GM18907 (cell line): ENCODE measurements at regions not wholly inside any gene's neighbourhood (a gene's known extent, or its start where the extent isn't known, plus 50 kb on each side); places are given as distances from the start of the nearest gene placed in this dataset.
"Not testable (repeated sequence)": the region's sequence is repeated elsewhere in the genome, so short reads cannot be mapped to it uniquely, and the experiment has no call there.

Source experiments
- ATAC-seq: cut with Tn5 transposase; IDR thresholded peaks from one replicate; pipeline ENCODE4 v1.9.1; 2021; ENCODE audit warnings: mild to moderate bottlenecking, moderate library complexity; ENCODE audit not compliant: unreplicated experiment

GRCh38 chr5:124554746-124555578, 191.5 kb downstream of the ZNF608 start:
- ATAC-seq = no peak

- ATAC-seq = no peak
Observed at GRCh38 chr5:124553911-124554310, 192.5 kb downstream of the ZNF608 start.

- ATAC-seq = no peak
Observed at GRCh38 chr5:124552526-124552925, 193.9 kb downstream of the ZNF608 start.

GRCh38 chr5:124551939-124552279, 194.5 kb downstream of the ZNF608 start:
- no peak for ATAC-seq

GRCh38 chr5:124550731-124551130, 195.7 kb downstream of the ZNF608 start:
- ATAC-seq = no peak

GRCh38 chr5:124549891-124550436, 196.5 kb downstream of the ZNF608 start:
- no peak for ATAC-seq

- ATAC-seq = no peak
Observed at GRCh38 chr5:124546643-124547042, 199.8 kb downstream of the ZNF608 start.

- peak; percentile 96 for ATAC-seq
Observed at GRCh38 chr5:124544366-124545055, 201.9 kb downstream of the ZNF608 start.

- no peak for ATAC-seq
Observed at GRCh38 chr5:124538931-124539330, 207.5 kb downstream of the ZNF608 start.

- no peak for ATAC-seq
Observed at GRCh38 chr5:124538191-124538590, 208.2 kb downstream of the ZNF608 start.

- ATAC-seq = no peak
Observed at GRCh38 chr5:124537522-124537921, 208.9 kb downstream of the ZNF608 start.

- ATAC-seq = no peak
Observed at GRCh38 chr5:124537107-124537506, 209.3 kb downstream of the ZNF608 start.

GRCh38 chr5:124536333-124536732, 210.1 kb downstream of the ZNF608 start:
- ATAC-seq = no peak

- ATAC-seq = no peak
Observed at GRCh38 chr5:124530916-124531315, 215.5 kb downstream of the ZNF608 start.

- ATAC-seq = peak; percentile 37
Observed at GRCh38 chr5:124528838-124529237, 217.6 kb downstream of the ZNF608 start.

GRCh38 chr5:124527220-124527991, 219.0 kb downstream of the ZNF608 start:
- peak; percentile 35 for ATAC-seq

GRCh38 chr5:124526079-124526478, 220.4 kb downstream of the ZNF608 start:
- not testable (repeated sequence) for ATAC-seq

- peak; percentile 97 for ATAC-seq
Observed at GRCh38 chr5:124524552-124525232, 221.7 kb downstream of the ZNF608 start.

- no peak for ATAC-seq
Observed at GRCh38 chr5:124523897-124524296, 222.5 kb downstream of the ZNF608 start.

GRCh38 chr5:124522992-124523391, 223.4 kb downstream of the ZNF608 start:
- ATAC-seq = no peak
